GM12864 (cell line): ENCODE measurements at regions not wholly inside any gene's neighbourhood (a gene's known extent, or its start where the extent isn't known, plus 50 kb on each side); places are given as distances from the start of the nearest gene placed in this dataset.

Experiments used
- DNase-seq: peaks from one replicate; pipeline ENCODE4 v3.0.0-alpha.2; 2011; ENCODE audit warnings: low read depth
- H3K4me3 ChIP-seq: 2 replicates; pipeline ENCODE4 v1.5.1; 2011; ENCODE audit warnings: mild to moderate bottlenecking, low read depth, low read length, control low read depth
- TF ChIP-seq, protein P1 (sequence below): IDR thresholded peaks from 2 replicates; pipeline ENCODE4 v1.5.1; 2011; ENCODE audit warnings: low read depth, mild to moderate bottlenecking, moderate library complexity, low read length, control low read depth, inconsistent platforms; ENCODE audit errors: missing control alignments

GRCh38 chr2:239898292-239898925 lies 126.7 kb downstream of the NDUFA10 start:
- no peak for DNase-seq
- TF ChIP-seq, protein P1, sequence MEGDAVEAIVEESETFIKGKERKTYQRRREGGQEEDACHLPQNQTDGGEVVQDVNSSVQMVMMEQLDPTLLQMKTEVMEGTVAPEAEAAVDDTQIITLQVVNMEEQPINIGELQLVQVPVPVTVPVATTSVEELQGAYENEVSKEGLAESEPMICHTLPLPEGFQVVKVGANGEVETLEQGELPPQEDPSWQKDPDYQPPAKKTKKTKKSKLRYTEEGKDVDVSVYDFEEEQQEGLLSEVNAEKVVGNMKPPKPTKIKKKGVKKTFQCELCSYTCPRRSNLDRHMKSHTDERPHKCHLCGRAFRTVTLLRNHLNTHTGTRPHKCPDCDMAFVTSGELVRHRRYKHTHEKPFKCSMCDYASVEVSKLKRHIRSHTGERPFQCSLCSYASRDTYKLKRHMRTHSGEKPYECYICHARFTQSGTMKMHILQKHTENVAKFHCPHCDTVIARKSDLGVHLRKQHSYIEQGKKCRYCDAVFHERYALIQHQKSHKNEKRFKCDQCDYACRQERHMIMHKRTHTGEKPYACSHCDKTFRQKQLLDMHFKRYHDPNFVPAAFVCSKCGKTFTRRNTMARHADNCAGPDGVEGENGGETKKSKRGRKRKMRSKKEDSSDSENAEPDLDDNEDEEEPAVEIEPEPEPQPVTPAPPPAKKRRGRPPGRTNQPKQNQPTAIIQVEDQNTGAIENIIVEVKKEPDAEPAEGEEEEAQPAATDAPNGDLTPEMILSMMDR = no peak
- H3K4me3 ChIP-seq = no peak overlapping the region

- TF ChIP-seq, protein P1 = no peak
- no peak overlapping the region for H3K4me3 ChIP-seq
- no peak for DNase-seq
These were observed 127.4 kb downstream of the NDUFA10 start for GRCh38 chr2:239897596-239898235.

- no peak for DNase-seq
- TF ChIP-seq, protein P1 = no peak
- no peak overlapping the region for H3K4me3 ChIP-seq
These were observed 129.1 kb downstream of the NDUFA10 start for GRCh38 chr2:239896075-239896474.

DNA sequence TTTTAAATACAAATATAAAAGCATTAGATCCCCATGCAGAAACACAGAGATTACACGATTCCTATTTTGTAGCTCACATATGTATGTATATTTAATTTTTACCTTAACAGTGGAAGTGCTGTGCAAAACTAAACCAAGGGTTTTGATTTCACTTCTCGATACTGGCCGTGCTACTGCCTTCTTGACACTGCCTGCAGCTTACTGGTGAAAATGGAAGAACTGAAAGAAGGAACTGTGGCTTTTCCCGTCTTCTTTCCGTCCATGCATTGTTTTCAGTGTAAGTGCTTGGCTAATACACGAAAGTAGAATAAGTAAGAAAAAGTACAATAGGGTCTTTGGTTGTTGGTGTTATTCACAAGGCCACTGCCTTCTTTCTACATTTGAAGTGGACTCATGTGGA lies 129.5 kb downstream of the NDUFA10 start:
- no peak overlapping the region for H3K4me3 ChIP-seq
- TF ChIP-seq, protein P1 = no peak
- no peak for DNase-seq

DNA sequence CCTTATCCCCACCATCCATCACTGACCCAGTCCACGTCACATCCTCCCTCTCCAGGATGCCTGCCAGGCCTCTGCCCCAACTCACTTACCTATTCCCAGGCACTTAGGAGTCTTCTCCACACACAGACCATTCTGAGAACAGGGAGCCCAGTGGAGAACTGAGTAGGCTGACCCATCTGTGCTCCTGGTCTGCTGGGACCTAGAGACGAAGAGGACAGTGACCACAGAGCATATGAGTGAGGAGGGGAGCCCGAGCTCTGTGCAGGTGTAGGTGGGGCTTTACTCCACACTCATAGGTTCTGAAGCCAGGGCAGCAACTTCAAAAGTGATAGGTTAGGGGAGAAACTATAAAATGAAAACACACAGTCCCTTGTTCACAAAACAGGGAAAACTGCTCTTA lies 130.0 kb downstream of the NDUFA10 start:
- no peak for DNase-seq
- no peak overlapping the region for H3K4me3 ChIP-seq
- TF ChIP-seq, protein P1 = no peak

- TF ChIP-seq, protein P1 = no peak
- H3K4me3 ChIP-seq = no peak overlapping the region
These were observed 130.9 kb downstream of the NDUFA10 start for GRCh38 chr2:239894276-239894675.

GRCh38 chr2:239893236-239893515 lies 132.0 kb downstream of the NDUFA10 start:
- TF ChIP-seq, protein P1 = no peak
- no peak overlapping the region for H3K4me3 ChIP-seq
- DNase-seq = no peak

More at GRCh38 chr2:239894276-239894675, 130.9 kb downstream of the NDUFA10 start:
- DNase-seq = no peak
